Ascending aorta (tissue), 2 donors: ENCODE measurements at regions not wholly inside any gene's neighbourhood (a gene's known extent, or its start where the extent isn't known, plus 50 kb on each side); places are given as distances from the start of the nearest gene placed in this dataset.

Experiments
- DNase-seq, 2 donors: peaks; one replicate each; pipeline ENCODE4 v3.0.0-alpha.2; 2019; ENCODE audit warnings: low spot score in 2 of 2
- H3K27ac ChIP-seq, 2 donors: fragments of 200-600 bp; sonication (generic); one replicate each; pipeline ENCODE4 v1.5.1; 2016 to 2017; ENCODE audit warnings: mild to moderate bottlenecking in 1 of 2
- H3K27me3 ChIP-seq: fragments of 200-600 bp; sonication (generic); one replicate; pipeline ENCODE4 v1.5.1; 2017
- H3K36me3 ChIP-seq, 2 donors: fragments of 200-600 bp; sonication (generic); one replicate each; pipeline ENCODE4 v1.5.1; 2016
- H3K4me1 ChIP-seq, 2 donors: fragments of 200-600 bp; sonication (generic); one replicate each; pipeline ENCODE4 v1.5.1; 2016 to 2017; ENCODE audit warnings: mild to moderate bottlenecking in 1 of 2
- H3K4me3 ChIP-seq, 2 donors: fragments of 200-600 bp; sonication (generic); one replicate each; pipeline ENCODE4 v1.5.1; 2016 to 2017; ENCODE audit warnings: mild to moderate bottlenecking in 1 of 2
- H3K9me3 ChIP-seq, 2 donors: fragments of 200-600 bp; sonication (generic); one replicate each; pipeline ENCODE4 v1.5.1; 2016
- intact Hi-C: fragments of 100-400 bp; cut with DNase I; formaldehyde crosslinking; loops from one replicate; pipeline ENCODE4 v1.15.1; 2023
- TF ChIP-seq, protein P1 (sequence below), 3 experiments: fragments of 200-600 bp in 2 of 3; fragments of 450-650 bp in 1 of 3; sonication (generic) in 2 of 3; IDR thresholded peaks; one replicate each; pipeline ENCODE4 v1.5.1; 2016 to 2019; ENCODE audit warnings: antibody characterized with exemption in 3 of 3, mild to moderate bottlenecking in 1 of 3, moderate library complexity in 1 of 3

DNA sequence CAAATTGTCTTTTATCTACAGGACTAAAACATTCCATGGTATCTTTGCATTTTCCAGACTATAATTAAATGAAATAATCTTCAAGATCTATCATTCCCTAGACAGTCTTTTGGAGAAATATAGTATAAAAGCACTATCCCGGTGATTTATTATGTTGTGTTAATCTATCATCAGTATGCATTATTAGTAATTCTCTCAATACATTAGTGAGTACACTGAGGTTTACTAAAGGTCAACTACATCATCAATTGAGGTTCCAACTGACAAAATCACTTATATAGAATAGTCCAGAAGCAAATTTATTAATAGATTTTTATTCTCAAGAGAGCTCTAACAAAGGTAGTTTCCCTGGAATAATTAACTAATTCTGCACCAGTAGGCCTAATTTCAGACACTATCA lies 169.6 kb downstream of the KCNA4 start:
- Histone ChIP-seq H3K4me1 (no peaks in the 10 kb centered on the region), H3K36me3 (no peaks in the 10 kb centered on the region), H3K4me3 (no peak overlapping the region), H3K27me3 (no peaks in the 10 kb centered on the region), H3K27ac (no peak overlapping the region), H3K9me3 (no peaks in the 10 kb centered on the region)
- TF ChIP-seq, protein P1, sequence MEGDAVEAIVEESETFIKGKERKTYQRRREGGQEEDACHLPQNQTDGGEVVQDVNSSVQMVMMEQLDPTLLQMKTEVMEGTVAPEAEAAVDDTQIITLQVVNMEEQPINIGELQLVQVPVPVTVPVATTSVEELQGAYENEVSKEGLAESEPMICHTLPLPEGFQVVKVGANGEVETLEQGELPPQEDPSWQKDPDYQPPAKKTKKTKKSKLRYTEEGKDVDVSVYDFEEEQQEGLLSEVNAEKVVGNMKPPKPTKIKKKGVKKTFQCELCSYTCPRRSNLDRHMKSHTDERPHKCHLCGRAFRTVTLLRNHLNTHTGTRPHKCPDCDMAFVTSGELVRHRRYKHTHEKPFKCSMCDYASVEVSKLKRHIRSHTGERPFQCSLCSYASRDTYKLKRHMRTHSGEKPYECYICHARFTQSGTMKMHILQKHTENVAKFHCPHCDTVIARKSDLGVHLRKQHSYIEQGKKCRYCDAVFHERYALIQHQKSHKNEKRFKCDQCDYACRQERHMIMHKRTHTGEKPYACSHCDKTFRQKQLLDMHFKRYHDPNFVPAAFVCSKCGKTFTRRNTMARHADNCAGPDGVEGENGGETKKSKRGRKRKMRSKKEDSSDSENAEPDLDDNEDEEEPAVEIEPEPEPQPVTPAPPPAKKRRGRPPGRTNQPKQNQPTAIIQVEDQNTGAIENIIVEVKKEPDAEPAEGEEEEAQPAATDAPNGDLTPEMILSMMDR (IDR thresholded peaks at IDR 0.05), result no peak
- intact Hi-C loops, result no loop called here
- no peak for DNase-seq

DNA sequence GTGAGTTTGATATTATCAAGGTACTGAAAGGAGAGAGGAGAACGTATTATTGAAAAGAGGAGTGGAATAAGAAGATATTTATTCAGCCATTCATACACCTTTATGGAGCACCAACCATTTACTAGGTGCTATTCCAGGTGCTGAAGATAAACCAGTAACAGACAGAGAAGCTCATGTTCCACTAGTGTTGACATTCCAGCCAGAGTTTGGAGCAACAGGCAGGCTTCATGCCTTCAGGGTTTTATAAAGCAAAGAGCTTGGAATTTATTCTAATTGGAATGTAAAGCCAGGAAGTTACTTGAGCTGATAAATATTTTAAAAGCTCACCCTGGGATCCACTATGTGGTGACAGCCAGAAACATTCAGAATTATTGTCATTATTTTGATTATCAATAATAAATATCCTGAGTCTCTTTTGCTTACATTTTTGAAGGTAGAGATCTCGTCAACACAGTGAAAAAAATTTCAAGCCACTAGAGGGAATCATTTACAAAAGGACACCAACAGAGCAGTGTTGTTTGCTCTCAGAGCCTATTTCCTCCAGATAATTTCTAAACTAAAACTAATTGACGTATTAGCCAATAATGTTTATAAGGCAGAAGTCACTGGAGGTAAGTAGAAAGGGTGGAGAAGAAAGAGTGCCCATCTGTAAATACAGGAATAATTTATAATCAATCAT lies 172.0 kb downstream of the KCNA4 start:
- H3K27me3 ChIP-seq, result no peaks in the 10 kb centered on the region
- H3K27ac ChIP-seq, result no peak overlapping the region
- H3K36me3 ChIP-seq, result no peaks in the 10 kb centered on the region
- intact Hi-C loops, result no loop called here
- H3K4me3 ChIP-seq, result no peak overlapping the region
- TF ChIP-seq, protein P1 (IDR thresholded peaks at IDR 0.05), result no peak
- DNase-seq, result no peak
- H3K4me1 ChIP-seq, result no peaks in the 10 kb centered on the region
- no peaks in the 10 kb centered on the region for H3K9me3 ChIP-seq

DNA sequence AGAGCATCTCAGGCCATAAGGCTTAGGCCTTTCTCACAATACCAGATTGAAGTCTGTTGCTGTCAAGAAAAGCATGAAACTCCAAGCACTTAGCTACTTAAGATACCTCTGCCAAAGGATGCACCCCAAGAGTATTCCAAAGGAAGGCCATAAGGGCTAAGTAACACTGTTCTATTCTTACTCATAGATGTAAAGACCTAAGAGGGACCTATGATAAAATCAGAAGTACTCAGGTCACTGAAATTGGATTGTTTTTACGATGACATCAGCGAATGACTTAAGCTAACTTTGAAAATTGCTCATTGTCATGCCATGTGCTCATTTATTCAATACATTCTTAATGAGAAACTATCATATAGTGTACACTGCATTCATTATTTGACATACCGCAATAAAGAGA lies 172.8 kb downstream of the KCNA4 start:
- no peaks in the 10 kb centered on the region for H3K4me1 ChIP-seq
- no peak overlapping the region for H3K27ac ChIP-seq
- H3K4me3 ChIP-seq, result no peak overlapping the region
- no peaks in the 10 kb centered on the region for H3K36me3 ChIP-seq
- intact Hi-C loops, result no loop called here
- DNase-seq, result no peak
- H3K9me3 ChIP-seq, result no peaks in the 10 kb centered on the region
- TF ChIP-seq, protein P1 (IDR thresholded peaks at IDR 0.05), result no peak
- no peaks in the 10 kb centered on the region for H3K27me3 ChIP-seq

DNA sequence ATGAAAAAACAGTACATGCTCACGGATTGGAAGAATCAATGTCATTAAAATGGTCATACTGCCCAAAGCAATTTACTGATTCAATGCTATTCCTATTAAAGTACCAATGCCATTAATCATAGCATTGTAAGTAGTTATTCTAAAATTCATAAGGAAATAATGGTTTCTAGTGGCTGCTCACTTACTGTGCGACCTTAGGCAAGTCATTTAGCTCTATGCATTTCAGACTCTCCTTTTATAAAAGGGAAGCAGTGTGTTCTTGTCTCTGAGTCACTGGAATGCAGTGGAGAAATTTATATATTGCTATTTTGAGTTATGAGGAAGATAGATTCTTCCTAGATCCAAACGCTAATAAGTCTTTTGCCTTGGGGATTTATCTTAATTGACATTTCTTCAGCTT lies 174.8 kb downstream of the KCNA4 start:
- no peaks in the 10 kb centered on the region for H3K36me3 ChIP-seq
- intact Hi-C loops, result no loop called here

DNA sequence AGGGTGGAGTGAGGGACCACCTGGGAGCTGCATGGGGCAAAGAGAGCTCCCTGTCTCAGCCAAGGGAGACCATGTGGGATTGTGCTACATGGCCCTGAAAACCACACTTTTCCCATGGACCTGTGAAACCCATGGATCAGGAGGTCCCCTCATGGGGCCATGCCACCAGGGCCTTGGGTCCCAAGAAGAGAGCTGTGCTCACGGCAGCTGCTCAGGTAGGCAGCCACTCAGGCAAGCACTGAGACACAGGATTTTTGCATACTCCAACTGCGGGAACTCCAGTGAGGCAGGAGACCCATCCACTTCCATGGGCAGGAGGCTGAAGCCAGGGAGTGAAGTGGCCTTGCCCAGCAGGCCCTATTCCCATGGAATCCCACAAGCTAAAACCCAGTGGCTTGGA lies 190.0 kb downstream of the KCNA4 start:
- H3K36me3 ChIP-seq, result no peaks in the 10 kb centered on the region
- no peak for DNase-seq

More for the DNA sequence above, 174.8 kb downstream of the KCNA4 start:
- Histone ChIP-seq H3K4me1 (no peaks in the 10 kb centered on the region), H3K4me3 (no peak overlapping the region), H3K9me3 (no peaks in the 10 kb centered on the region), H3K27ac (no peak overlapping the region), H3K27me3 (no peaks in the 10 kb centered on the region)
- DNase-seq, result no peak
- TF ChIP-seq, protein P1 (IDR thresholded peaks at IDR 0.05), result no peak

More for the DNA sequence above, 190.0 kb downstream of the KCNA4 start:
- Histone ChIP-seq H3K4me1 (no peaks in the 10 kb centered on the region), H3K27ac (no peak overlapping the region), H3K4me3 (no peak overlapping the region), H3K27me3 (no peaks in the 10 kb centered on the region), H3K9me3 (no peaks in the 10 kb centered on the region)
- intact Hi-C loops, result no loop called here
- TF ChIP-seq, protein P1 (IDR thresholded peaks at IDR 0.05), result no peak
